Rectal smooth muscle tissue (tissue), 1 donor: ENCODE measurements at regions not wholly inside any gene's neighbourhood (a gene's known extent, or its start where the extent isn't known, plus 50 kb on each side); places are given as distances from the start of the nearest gene placed in this dataset.
"Not testable (repeated sequence)": the region's sequence is repeated elsewhere in the genome, so short reads cannot be mapped to it uniquely, and the experiment has no call there.

ENCODE experiments used
- H3K27ac ChIP-seq: one replicate; pipeline ENCODE4 v1.7.0; 2013; ENCODE audit warnings: low read depth, low read length, inconsistent platforms
- H3K27me3 ChIP-seq: one replicate; pipeline ENCODE4 v1.7.0; 2013; ENCODE audit warnings: low read length; ENCODE audit not compliant: control insufficient read depth, insufficient read depth
- H3K36me3 ChIP-seq: one replicate; pipeline ENCODE4 v1.7.0; 2013; ENCODE audit warnings: low read length; ENCODE audit not compliant: control insufficient read depth, insufficient read depth
- H3K4me1 ChIP-seq: one replicate; pipeline ENCODE4 v1.7.0; 2013; ENCODE audit warnings: low read length; ENCODE audit not compliant: control insufficient read depth, insufficient read depth
- H3K4me3 ChIP-seq: one replicate; pipeline ENCODE4 v1.7.0; 2013; ENCODE audit warnings: low read length
- H3K9ac ChIP-seq: one replicate; pipeline ENCODE4 v1.7.0; 2013; ENCODE audit warnings: low read length

- H3K27ac ChIP-seq, H3K9ac ChIP-seq, H3K4me1 ChIP-seq, H3K27me3 ChIP-seq, H3K36me3 ChIP-seq, H3K4me3 ChIP-seq: not testable (repeated sequence)
These were observed 102.2 kb downstream of the TMEM121 start for GRCh38 chr14:105628531-105629067.

GRCh38 chr14:105629091-105629885 lies 102.9 kb downstream of the TMEM121 start:
- not testable (repeated sequence) for H3K36me3 ChIP-seq, H3K9ac ChIP-seq, H3K4me3 ChIP-seq, H3K4me1 ChIP-seq, H3K27ac ChIP-seq, H3K27me3 ChIP-seq

DNA sequence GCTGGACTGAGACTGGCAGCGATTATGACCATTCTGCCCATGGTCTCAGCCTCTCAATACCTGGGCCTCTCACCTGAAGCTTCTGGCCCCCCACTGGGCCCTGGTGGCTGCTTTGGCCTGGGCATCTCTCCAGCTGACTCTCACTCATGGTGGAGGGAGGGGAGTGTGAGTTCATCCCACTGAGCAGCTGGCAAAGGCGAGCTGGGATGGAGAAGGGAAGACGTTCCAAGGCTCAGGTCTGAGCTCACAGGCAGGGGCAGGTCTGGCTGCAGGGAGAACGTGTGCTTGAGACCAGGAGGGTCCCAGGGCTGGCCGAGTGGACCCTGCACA lies 103.5 kb downstream of the TMEM121 start:
- H3K27ac ChIP-seq = no peak overlapping the region
- no peak overlapping the region for H3K4me3 ChIP-seq
- no peaks in the 10 kb centered on the region for H3K36me3 ChIP-seq
- H3K27me3 ChIP-seq = no peaks in the 10 kb centered on the region
- no peaks in the 10 kb centered on the region for H3K4me1 ChIP-seq
- H3K9ac ChIP-seq = no peak overlapping the region

GRCh38 chr14:105630293-105630934 lies 104.0 kb downstream of the TMEM121 start:
- not testable (repeated sequence) for H3K4me1 ChIP-seq, H3K36me3 ChIP-seq, H3K4me3 ChIP-seq, H3K9ac ChIP-seq, H3K27ac ChIP-seq, H3K27me3 ChIP-seq

- H3K27me3 ChIP-seq, H3K4me3 ChIP-seq, H3K4me1 ChIP-seq, H3K9ac ChIP-seq, H3K27ac ChIP-seq, H3K36me3 ChIP-seq: not testable (repeated sequence)
These were observed 104.8 kb downstream of the TMEM121 start for GRCh38 chr14:105630935-105631779.

GRCh38 chr14:105632010-105632409 lies 105.6 kb downstream of the TMEM121 start:
- no peaks in the 10 kb centered on the region for H3K36me3 ChIP-seq
- H3K27me3 ChIP-seq = no peaks in the 10 kb centered on the region
- no peaks in the 10 kb centered on the region for H3K4me1 ChIP-seq
- no peak overlapping the region for H3K4me3 ChIP-seq
- no peak overlapping the region for H3K9ac ChIP-seq
- H3K27ac ChIP-seq = no peak overlapping the region

DNA sequence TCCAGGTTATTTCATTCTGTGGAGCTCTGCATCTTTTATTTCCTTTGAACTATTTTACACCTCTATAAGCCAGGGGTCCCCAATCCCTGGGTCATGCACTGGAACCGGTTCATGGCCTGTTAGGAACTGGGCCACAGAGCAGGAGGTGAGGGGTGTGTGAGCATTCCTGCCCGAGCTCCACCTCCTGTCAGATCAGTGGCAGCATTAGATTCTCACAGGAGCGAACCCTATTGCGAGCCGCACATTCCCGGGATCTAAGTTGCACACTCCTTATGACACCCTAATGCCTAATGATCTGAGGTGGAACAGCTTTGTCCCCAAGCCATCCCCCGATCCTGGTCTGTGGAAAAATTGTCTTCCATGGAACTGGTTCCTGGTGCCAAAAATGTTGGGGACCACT lies 107.2 kb downstream of the TMEM121 start:
- H3K4me3 ChIP-seq, H3K27me3 ChIP-seq, H3K4me1 ChIP-seq, H3K27ac ChIP-seq, H3K36me3 ChIP-seq, H3K9ac ChIP-seq: not testable (repeated sequence)

DNA sequence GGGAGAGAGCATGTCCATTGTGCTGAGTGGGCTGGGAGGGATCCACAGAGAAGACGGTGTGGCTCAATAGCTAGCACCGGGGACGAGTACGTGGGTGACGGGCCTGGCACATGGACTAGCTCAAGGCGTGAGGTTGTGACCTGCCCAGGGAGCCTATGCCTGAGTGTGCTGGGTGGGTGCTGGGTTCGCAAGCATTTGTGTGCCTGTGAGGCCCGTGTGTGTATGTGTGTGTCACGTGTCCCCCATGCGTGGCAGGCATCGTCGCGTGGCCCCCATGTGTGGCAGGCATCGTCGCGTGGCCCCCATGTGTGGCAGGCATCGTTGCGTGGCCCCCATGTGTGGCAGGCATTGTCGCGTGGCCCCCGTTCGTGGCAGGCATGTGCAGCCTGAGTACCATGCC lies 109.2 kb downstream of the TMEM121 start:
- Histone ChIP-seq H3K4me1 (peaks cover under 1% of the 10 kb centered on the region), H3K9ac (no peak overlapping the region), H3K27me3 (no peaks in the 10 kb centered on the region), H3K27ac (no peak overlapping the region), H3K36me3 (no peaks in the 10 kb centered on the region), H3K4me3 (no peak overlapping the region)

DNA sequence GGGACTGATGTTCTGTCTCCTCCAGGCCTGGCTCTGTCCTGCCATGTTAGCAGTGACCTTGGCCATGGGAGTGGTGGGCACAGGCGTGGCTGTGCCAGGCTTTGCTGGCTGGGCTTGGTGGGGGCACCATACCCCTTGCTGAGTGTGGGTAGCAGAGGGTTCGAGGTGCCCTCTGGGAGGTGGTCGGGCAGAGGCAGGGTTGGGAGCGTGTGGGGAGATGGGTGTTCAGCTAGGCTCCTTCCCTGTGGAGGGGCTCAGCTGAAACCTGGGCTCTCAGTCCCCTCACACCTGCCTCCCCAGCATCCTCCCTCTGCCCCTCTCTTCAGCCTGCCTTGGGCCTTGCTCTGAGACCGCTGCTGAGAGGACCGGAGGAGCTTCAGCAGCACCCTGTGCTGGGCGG lies 109.6 kb downstream of the TMEM121 start:
- not testable (repeated sequence) for H3K36me3 ChIP-seq, H3K27me3 ChIP-seq, H3K9ac ChIP-seq, H3K4me1 ChIP-seq, H3K27ac ChIP-seq, H3K4me3 ChIP-seq

DNA sequence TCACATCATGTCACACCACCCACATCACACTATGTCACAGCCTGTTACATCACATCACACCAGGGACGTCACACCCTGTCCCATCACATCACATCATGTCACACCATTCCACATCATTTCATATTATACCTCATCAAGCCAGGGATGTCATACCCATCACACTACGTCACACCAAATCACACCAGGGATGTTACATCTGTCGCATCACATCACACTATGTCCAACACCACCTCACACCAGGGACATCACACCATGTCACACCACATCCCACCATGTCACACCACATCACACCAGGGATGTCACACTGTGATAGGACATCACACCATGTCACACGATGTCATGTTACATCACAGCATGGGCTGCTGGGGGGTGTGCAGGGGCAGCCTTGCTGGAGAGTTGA lies 110.6 kb downstream of the TMEM121 start:
- H3K27ac ChIP-seq = no peak overlapping the region
- no peak overlapping the region for H3K4me3 ChIP-seq
- H3K27me3 ChIP-seq = no peaks in the 10 kb centered on the region
- H3K36me3 ChIP-seq = no peaks in the 10 kb centered on the region
- H3K4me1 ChIP-seq = peaks cover 2% of the 10 kb centered on the region
- H3K9ac ChIP-seq = no peak overlapping the region

DNA sequence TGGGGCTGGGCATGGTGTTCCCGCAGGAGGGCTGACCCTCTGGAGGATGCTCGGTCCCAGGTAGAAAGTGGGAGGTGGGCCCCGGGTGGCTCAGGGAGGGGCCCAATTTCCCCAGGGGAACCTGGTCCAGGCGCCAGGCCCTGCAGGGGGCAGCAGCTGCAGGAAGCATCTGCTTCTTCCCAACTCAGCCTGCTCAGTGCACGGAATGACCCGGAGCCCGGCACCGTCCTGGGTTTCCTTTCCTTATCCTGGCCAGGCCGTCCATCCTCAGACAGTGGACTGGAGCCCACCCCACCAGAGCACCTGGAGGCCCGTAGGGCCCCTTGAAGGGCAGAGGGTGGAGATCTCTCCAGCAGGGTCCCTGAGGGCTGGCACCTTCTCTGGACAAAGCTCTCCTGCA lies 111.0 kb downstream of the TMEM121 start:
- H3K27ac ChIP-seq, H3K27me3 ChIP-seq, H3K9ac ChIP-seq, H3K4me3 ChIP-seq, H3K4me1 ChIP-seq, H3K36me3 ChIP-seq: not testable (repeated sequence)

- not testable (repeated sequence) for H3K4me1 ChIP-seq, H3K4me3 ChIP-seq, H3K27me3 ChIP-seq, H3K36me3 ChIP-seq, H3K9ac ChIP-seq
- peak overlapping the region; percentile 7 for H3K27ac ChIP-seq
These were observed 113.9 kb downstream of the TMEM121 start for GRCh38 chr14:105639969-105640931.
